B cell (primary cell): ENCODE measurements at regions not wholly inside any gene's neighbourhood (a gene's known extent, or its start where the extent isn't known, plus 50 kb on each side); places are given as distances from the start of the nearest gene placed in this dataset.

Source experiments
- EZH2 ChIP-seq: IDR thresholded peaks from 2 replicates; pipeline ENCODE4 v1.6.1; 2012; ENCODE audit warnings: borderline replicate concordance, low read depth, mild to moderate bottlenecking, moderate library complexity, low read length; ENCODE audit not compliant: insufficient read depth, poor library complexity, severe bottlenecking
- TF ChIP-seq, protein P1 (sequence below): fragments of 200-600 bp; IDR thresholded peaks from one replicate; pipeline ENCODE4 v1.8.0; 2022; ENCODE audit warnings: antibody characterized with exemption, mild to moderate bottlenecking

DNA sequence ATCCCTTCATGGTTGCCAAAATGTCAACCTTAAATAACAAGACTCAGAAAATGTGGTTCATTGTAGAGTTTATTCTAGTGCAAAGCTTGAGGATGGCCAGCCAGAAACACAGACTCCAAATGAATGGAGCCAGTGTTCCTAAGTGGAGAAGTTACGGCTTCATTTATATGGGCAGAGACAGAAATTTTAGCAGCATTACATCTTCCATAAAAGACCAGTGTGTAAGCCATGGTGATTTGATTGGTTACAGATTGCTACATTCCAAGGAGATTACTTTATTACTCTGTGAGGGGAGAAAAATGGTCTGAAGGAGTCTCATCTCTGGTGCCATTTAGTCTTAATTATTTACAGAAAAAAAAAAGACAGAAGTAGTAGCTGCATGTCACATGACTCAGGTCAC is 97.8 kb downstream of the OTOR start:
- TF ChIP-seq, protein P1, sequence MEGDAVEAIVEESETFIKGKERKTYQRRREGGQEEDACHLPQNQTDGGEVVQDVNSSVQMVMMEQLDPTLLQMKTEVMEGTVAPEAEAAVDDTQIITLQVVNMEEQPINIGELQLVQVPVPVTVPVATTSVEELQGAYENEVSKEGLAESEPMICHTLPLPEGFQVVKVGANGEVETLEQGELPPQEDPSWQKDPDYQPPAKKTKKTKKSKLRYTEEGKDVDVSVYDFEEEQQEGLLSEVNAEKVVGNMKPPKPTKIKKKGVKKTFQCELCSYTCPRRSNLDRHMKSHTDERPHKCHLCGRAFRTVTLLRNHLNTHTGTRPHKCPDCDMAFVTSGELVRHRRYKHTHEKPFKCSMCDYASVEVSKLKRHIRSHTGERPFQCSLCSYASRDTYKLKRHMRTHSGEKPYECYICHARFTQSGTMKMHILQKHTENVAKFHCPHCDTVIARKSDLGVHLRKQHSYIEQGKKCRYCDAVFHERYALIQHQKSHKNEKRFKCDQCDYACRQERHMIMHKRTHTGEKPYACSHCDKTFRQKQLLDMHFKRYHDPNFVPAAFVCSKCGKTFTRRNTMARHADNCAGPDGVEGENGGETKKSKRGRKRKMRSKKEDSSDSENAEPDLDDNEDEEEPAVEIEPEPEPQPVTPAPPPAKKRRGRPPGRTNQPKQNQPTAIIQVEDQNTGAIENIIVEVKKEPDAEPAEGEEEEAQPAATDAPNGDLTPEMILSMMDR: no peak
- TF ChIP-seq EZH2: no peak
